GM12874 (cell line): ENCODE measurements at regions not wholly inside any gene's neighbourhood (a gene's known extent, or its start where the extent isn't known, plus 50 kb on each side); places are given as distances from the start of the nearest gene placed in this dataset.

Source experiments
- TF ChIP-seq, protein P1 (sequence below): IDR thresholded peaks from 2 replicates; pipeline ENCODE4 v1.5.1; 2011; ENCODE audit warnings: low read depth, mild to moderate bottlenecking, control low read depth, low read length, moderate library complexity; ENCODE audit not compliant: insufficient read depth

- TF ChIP-seq, protein P1, sequence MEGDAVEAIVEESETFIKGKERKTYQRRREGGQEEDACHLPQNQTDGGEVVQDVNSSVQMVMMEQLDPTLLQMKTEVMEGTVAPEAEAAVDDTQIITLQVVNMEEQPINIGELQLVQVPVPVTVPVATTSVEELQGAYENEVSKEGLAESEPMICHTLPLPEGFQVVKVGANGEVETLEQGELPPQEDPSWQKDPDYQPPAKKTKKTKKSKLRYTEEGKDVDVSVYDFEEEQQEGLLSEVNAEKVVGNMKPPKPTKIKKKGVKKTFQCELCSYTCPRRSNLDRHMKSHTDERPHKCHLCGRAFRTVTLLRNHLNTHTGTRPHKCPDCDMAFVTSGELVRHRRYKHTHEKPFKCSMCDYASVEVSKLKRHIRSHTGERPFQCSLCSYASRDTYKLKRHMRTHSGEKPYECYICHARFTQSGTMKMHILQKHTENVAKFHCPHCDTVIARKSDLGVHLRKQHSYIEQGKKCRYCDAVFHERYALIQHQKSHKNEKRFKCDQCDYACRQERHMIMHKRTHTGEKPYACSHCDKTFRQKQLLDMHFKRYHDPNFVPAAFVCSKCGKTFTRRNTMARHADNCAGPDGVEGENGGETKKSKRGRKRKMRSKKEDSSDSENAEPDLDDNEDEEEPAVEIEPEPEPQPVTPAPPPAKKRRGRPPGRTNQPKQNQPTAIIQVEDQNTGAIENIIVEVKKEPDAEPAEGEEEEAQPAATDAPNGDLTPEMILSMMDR: no peak
Observed at GRCh38 chr1:38330799-38331198, 284.2 kb upstream of the POU3F1 start.

DNA sequence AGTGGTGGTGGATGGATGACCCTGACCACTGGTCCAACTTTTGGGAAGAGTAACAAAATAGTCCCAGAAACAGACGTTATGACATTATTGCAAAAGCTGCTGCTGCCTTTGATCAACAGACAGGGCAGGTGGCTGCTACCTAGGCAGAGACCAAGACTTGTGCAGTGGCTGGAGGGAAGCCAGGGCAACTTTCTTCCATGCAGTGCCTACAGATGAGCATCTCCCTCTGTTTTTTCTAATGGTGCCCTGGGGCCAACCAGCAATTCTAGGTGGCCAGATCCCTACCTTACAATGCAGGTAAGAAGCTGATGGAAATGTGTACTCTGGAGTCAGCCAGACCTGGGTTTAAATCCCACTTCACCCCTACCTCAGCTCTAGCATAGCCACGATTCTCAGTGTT lies 283.1 kb upstream of the POU3F1 start:
- TF ChIP-seq, protein P1: no peak

- TF ChIP-seq, protein P1: no peak
Observed at GRCh38 chr1:38328278-38329035, 281.9 kb upstream of the POU3F1 start.

GRCh38 chr1:38327559-38327973 lies 281.0 kb upstream of the POU3F1 start:
- TF ChIP-seq, protein P1: no peak

GRCh38 chr1:38326856-38327255 lies 280.3 kb upstream of the POU3F1 start:
- TF ChIP-seq, protein P1: no peak

GRCh38 chr1:38326135-38326534 lies 279.5 kb upstream of the POU3F1 start:
- TF ChIP-seq, protein P1: no peak

- TF ChIP-seq, protein P1: no peak
Observed at GRCh38 chr1:38312753-38313152, 266.2 kb upstream of the POU3F1 start.
